ENCODE measurements at regions not wholly inside any gene's neighbourhood (a gene's known extent, or its start where the extent isn't known, plus 50 kb on each side); places are given as distances from the start of the nearest gene placed in this dataset.

- TF ChIP-seq GATA1 (IDR thresholded peaks at IDR 0.05; ENCODE audit: low read depth, low read length): no peak
- TF ChIP-seq POLR2A (IDR thresholded peaks at IDR 0.05; ENCODE audit: low read length): no peak
- DNase-seq: no peak
Observed at GRCh38 chr2:75360945-75361344, 161.6 kb upstream of the TACR1 start.

- peak; percentile 61 to 80 for DNase-seq
- no peak for TF ChIP-seq GATA1 (IDR thresholded peaks at IDR 0.05; ENCODE audit: low read depth, low read length)
- no peak for TF ChIP-seq POLR2A (IDR thresholded peaks at IDR 0.05; ENCODE audit: low read length)
Observed at GRCh38 chr2:75356865-75357264, 157.5 kb upstream of the TACR1 start.

DNA sequence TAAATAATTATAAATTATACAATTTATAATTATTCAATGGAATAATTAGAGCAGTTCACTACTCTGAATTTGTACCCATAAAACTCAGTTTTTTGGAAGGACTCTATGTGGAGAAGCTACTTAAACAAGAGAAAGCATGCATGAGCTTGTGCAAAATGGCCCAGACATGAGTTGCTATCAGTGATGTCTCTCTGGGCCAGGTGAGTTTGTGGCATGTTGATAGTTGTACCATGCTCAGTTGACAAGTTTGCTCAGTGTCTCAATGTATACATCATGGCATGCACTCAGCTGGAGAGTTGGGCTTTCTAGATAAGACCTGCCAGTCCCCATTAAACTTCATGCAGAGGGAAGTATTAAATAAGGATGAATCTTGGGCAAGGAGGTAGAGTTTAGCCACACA lies 153.8 kb upstream of the TACR1 start:
- DNase-seq: no peak
- TF ChIP-seq POLR2A (IDR thresholded peaks at IDR 0.05; ENCODE audit: low read length) (no peak), GATA1 (IDR thresholded peaks at IDR 0.05; ENCODE audit: low read depth, low read length) (no peak)

GRCh38 chr2:75348307-75348706 lies 149.0 kb upstream of the TACR1 start:
- no peak for DNase-seq
- no peak for TF ChIP-seq GATA1 (IDR thresholded peaks at IDR 0.05; ENCODE audit: low read depth, low read length)
- TF ChIP-seq POLR2A (IDR thresholded peaks at IDR 0.05; ENCODE audit: low read length): no peak

- no peak for DNase-seq
- TF ChIP-seq POLR2A (IDR thresholded peaks at IDR 0.05; ENCODE audit: low read length) (no peak), GATA1 (IDR thresholded peaks at IDR 0.05; ENCODE audit: low read depth, low read length) (no peak)
Observed at GRCh38 chr2:75344146-75344545, 144.8 kb upstream of the TACR1 start.

- no peak for DNase-seq
- TF ChIP-seq GATA1 (IDR thresholded peaks at IDR 0.05; ENCODE audit: low read depth, low read length) (no peak), POLR2A (IDR thresholded peaks at IDR 0.05; ENCODE audit: low read length) (no peak)
Observed at GRCh38 chr2:75342504-75343175, 143.3 kb upstream of the TACR1 start.

GRCh38 chr2:75340560-75340959 lies 141.2 kb upstream of the TACR1 start:
- TF ChIP-seq POLR2A (IDR thresholded peaks at IDR 0.05; ENCODE audit: low read length) (no peak), GATA1 (IDR thresholded peaks at IDR 0.05; ENCODE audit: low read depth, low read length) (no peak)
- DNase-seq: no peak

DNA sequence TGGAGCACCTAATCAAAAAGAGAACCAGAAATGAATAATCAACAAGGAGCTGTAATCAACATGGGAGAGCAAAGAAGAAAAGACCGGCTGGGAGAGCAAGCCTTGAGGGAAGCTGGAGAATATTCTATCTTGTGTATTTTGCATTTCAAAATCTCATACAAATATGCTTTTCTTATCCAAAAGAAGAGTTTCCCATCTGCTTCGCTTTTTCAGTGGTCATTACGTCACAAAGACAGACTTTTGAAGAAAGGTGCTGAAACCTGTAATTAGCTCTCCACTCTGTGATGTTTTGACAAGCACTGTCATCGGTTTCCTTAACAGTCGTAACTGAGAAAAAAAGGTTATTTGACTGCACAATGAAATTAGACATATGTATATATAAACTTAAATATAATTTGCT lies 139.1 kb upstream of the TACR1 start:
- no peak for DNase-seq
- TF ChIP-seq POLR2A (IDR thresholded peaks at IDR 0.05; ENCODE audit: low read length) (no peak), GATA1 (IDR thresholded peaks at IDR 0.05; ENCODE audit: low read depth, low read length) (no peak)

DNA sequence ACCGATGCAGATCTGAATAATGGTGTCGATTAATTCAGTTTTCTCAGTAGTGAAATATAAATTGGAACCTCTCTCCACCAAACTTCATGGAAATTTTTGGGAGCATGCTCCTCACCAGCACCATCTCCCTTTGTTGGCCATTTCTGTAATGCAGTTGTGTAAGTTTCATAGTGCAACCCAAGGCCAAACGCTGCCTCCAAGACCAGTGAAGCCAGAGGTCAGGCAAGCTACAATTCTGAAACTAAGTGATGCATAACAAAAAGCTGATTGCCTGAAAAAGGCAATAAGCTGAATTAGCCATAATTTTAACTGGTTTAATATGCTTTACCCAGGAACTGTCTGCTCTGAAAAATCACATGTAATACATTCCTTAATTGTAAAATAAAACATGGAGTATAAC lies 138.3 kb upstream of the TACR1 start:
- TF ChIP-seq GATA1 (IDR thresholded peaks at IDR 0.05; ENCODE audit: low read depth, low read length): no peak
- no peak for TF ChIP-seq POLR2A (IDR thresholded peaks at IDR 0.05; ENCODE audit: low read length)
- DNase-seq: no peak

- TF ChIP-seq GATA1 (IDR thresholded peaks at IDR 0.05; ENCODE audit: low read depth, low read length): no peak
- TF ChIP-seq POLR2A (IDR thresholded peaks at IDR 0.05; ENCODE audit: low read length): no peak
Observed at GRCh38 chr2:75337016-75337415, 137.7 kb upstream of the TACR1 start.

GRCh38 chr2:75336451-75336850 lies 137.1 kb upstream of the TACR1 start:
- TF ChIP-seq POLR2A (IDR thresholded peaks at IDR 0.05; ENCODE audit: low read length) (no peak), GATA1 (IDR thresholded peaks at IDR 0.05; ENCODE audit: low read depth, low read length) (no peak)
- DNase-seq: no peak

More at GRCh38 chr2:75337016-75337415, 137.7 kb upstream of the TACR1 start:
- DNase-seq: no peak

DNA sequence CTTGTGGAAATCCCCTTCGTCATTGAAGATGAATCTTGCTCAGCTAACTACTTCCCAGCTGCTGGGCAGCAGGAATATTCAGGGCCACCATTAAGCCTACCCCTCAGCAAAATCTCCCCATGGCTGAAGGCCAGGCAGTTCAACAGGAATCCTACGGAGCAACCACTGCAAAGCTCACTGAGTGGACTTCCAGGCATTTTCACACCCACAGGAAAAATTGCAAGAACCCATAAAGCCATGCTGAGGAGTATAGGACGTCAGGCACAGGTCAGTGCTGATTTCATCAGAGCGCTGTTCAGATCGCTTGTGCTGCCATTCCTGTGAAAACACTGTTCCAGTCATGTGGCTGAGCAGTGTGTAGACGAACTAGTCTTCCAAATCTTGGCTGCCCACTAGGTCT lies 134.8 kb upstream of the TACR1 start:
- DNase-seq: no peak
- TF ChIP-seq POLR2A (IDR thresholded peaks at IDR 0.05; ENCODE audit: low read length): no peak
- TF ChIP-seq GATA1 (IDR thresholded peaks at IDR 0.05; ENCODE audit: low read depth, low read length): no peak

DNA sequence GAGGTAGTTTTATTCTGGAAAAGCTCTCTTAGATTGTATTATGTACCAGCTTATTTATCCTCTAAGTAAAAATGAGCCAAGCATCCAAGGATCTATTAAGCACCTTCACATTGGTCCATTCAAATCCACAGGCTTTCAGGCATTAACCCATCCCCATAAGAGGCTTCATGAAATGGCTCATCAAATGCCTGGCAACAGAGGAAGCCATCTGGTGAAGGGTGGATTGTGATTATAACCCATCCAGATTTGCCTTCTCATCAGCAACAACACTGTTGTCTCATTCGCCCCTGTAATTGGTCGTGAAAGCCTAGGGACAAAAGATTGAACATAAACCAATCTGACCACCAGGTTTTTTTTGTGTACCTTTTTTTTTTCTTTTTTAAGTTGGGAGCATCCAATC lies 134.3 kb upstream of the TACR1 start:
- TF ChIP-seq POLR2A (IDR thresholded peaks at IDR 0.05; ENCODE audit: low read length): no peak
- TF ChIP-seq GATA1 (IDR thresholded peaks at IDR 0.05; ENCODE audit: low read depth, low read length): no peak
- DNase-seq: no peak

DNA sequence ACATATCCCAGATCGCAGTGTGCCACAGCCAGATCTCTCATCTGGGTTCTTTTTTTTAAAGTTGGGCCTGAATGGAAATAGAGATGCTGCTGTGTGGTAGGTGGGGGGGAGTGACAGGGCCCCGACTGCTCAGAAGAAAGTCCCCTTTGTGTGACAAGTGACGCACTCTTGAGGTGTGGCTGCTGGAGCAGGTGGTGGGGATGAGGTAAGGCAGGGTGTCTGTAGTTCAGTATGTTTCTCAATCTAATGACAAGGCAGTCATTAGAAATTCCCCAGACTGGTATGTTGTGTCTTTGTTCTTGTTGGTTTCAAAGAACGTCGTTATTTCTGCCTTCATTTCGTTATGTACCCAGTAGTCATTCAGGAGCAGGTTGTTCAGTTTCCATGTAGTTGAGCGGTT lies 128.8 kb upstream of the TACR1 start:
- DNase-seq: no peak
- no peak for TF ChIP-seq POLR2A (IDR thresholded peaks at IDR 0.05; ENCODE audit: low read length)
- no peak for TF ChIP-seq GATA1 (IDR thresholded peaks at IDR 0.05; ENCODE audit: low read depth, low read length)

GRCh38 chr2:75327334-75327733 lies 128.0 kb upstream of the TACR1 start:
- TF ChIP-seq POLR2A (IDR thresholded peaks at IDR 0.05; ENCODE audit: low read length) (no peak), GATA1 (IDR thresholded peaks at IDR 0.05; ENCODE audit: low read depth, low read length) (no peak)
- no peak for DNase-seq

All from erythroblast (primary cell).